H9 (cell line): ENCODE measurements at regions not wholly inside any gene's neighbourhood (a gene's known extent, or its start where the extent isn't known, plus 50 kb on each side); places are given as distances from the start of the nearest gene placed in this dataset.

Experiments used
- DNase-seq: peaks from one replicate; pipeline ENCODE4 v3.0.0-alpha.2; 2017
- H2AFZ ChIP-seq: one replicate; pipeline ENCODE4 v1.6.1; 2013; ENCODE audit warnings: mild to moderate bottlenecking, low read length, control low read depth, moderate library complexity
- H2AK5ac ChIP-seq: 2 replicates; pipeline ENCODE4 v1.6.1; 2013; ENCODE audit warnings: low read length, control low read depth, mixed read lengths; ENCODE audit not compliant: insufficient read length
- H2BK120ac ChIP-seq: one replicate; pipeline ENCODE4 v1.6.1; 2013; ENCODE audit warnings: low read depth, mild to moderate bottlenecking, low read length, control low read depth, inconsistent platforms; ENCODE audit not compliant: poor library complexity, severe bottlenecking
- H2BK12ac ChIP-seq: 2 replicates; pipeline ENCODE4 v1.6.1; 2013; ENCODE audit warnings: low read length, control low read depth, mixed read lengths, low read depth; ENCODE audit not compliant: insufficient read length
- H2BK15ac ChIP-seq: 2 replicates; pipeline ENCODE4 v1.6.1; 2013; ENCODE audit warnings: low read depth, low read length, control low read depth
- H2BK20ac ChIP-seq: one replicate; pipeline ENCODE4 v1.6.1; 2013; ENCODE audit warnings: low read depth, mild to moderate bottlenecking, low read length, control low read depth, inconsistent platforms; ENCODE audit not compliant: poor library complexity, severe bottlenecking
- H2BK5ac ChIP-seq: 2 replicates; pipeline ENCODE4 v1.6.1; 2013; ENCODE audit warnings: low read length, control low read depth, mixed read lengths; ENCODE audit not compliant: insufficient read length
- H3K14ac ChIP-seq: 2 replicates; pipeline ENCODE4 v1.6.1; 2013; ENCODE audit warnings: low read length, control low read depth; ENCODE audit not compliant: insufficient read depth
- H3K18ac ChIP-seq: 2 replicates; pipeline ENCODE4 v1.6.1; 2013; ENCODE audit warnings: low read depth, mild to moderate bottlenecking, mixed read lengths, low read length, control low read depth; ENCODE audit not compliant: insufficient read length
- H3K23ac ChIP-seq: 2 replicates; pipeline ENCODE4 v1.6.1; 2013; ENCODE audit warnings: low read length, control low read depth, mixed read lengths, low read depth; ENCODE audit not compliant: insufficient read length
- H3K23me2 ChIP-seq: 2 replicates; pipeline ENCODE4 v1.6.1; 2013; ENCODE audit warnings: low read depth, mild to moderate bottlenecking, mixed read lengths, low read length, control low read depth; ENCODE audit not compliant: insufficient read length, poor library complexity, severe bottlenecking
- H3K27ac ChIP-seq: 2 replicates; pipeline ENCODE4 v1.5.1; 2013; ENCODE audit warnings: low read length, control low read depth, mixed read lengths, low read depth; ENCODE audit not compliant: insufficient read length
- H3K27me3 ChIP-seq: 2 replicates; pipeline ENCODE4 v1.6.1; 2013; ENCODE audit warnings: low read length, control low read depth, inconsistent platforms; ENCODE audit not compliant: insufficient read depth
- H3K4ac ChIP-seq: 2 replicates; pipeline ENCODE4 v1.6.1; 2013; ENCODE audit warnings: low read depth, mild to moderate bottlenecking, control low read depth, inconsistent platforms, low read length, moderate library complexity
- H3K4me1 ChIP-seq: 2 replicates; pipeline ENCODE4 v1.6.1; 2013; ENCODE audit warnings: low read length, control low read depth, inconsistent platforms; ENCODE audit not compliant: insufficient read depth
- H3K4me2 ChIP-seq: 2 replicates; pipeline ENCODE4 v1.6.1; 2013; ENCODE audit warnings: low read length, control low read depth, mixed read lengths; ENCODE audit not compliant: insufficient read length, insufficient read depth
- H3K56ac ChIP-seq: 2 replicates; pipeline ENCODE4 v1.6.1; 2013; ENCODE audit warnings: low read depth, mild to moderate bottlenecking, mixed read lengths, low read length, control low read depth; ENCODE audit not compliant: insufficient read length
- H3K79me1 ChIP-seq: 2 replicates; pipeline ENCODE4 v1.6.1; 2013; ENCODE audit warnings: low read depth, mild to moderate bottlenecking, moderate library complexity, low read length, control low read depth, inconsistent platforms; ENCODE audit not compliant: insufficient read depth, poor library complexity, severe bottlenecking
- H3K79me2 ChIP-seq: 2 replicates; pipeline ENCODE4 v1.6.1; 2013; ENCODE audit warnings: low read length, control low read depth, inconsistent platforms; ENCODE audit not compliant: insufficient read depth
- H3K9ac ChIP-seq: 2 replicates; pipeline ENCODE4 v1.6.1; 2013; ENCODE audit warnings: low read length, control low read depth, mixed read lengths; ENCODE audit not compliant: insufficient read length; ENCODE audit errors: extremely low read depth
- H3K9me3 ChIP-seq: one replicate; pipeline ENCODE4 v1.6.1; 2013; ENCODE audit warnings: low read depth, low read length, inconsistent platforms; ENCODE audit not compliant: control insufficient read depth
- H3T11ph ChIP-seq: one replicate; pipeline ENCODE4 v1.6.1; 2013; ENCODE audit warnings: mild to moderate bottlenecking, low read length, control low read depth, inconsistent platforms
- H4K20me1 ChIP-seq: one replicate; pipeline ENCODE4 v1.6.1; 2013; ENCODE audit not compliant: control insufficient read depth, insufficient read length, insufficient read depth
- H4K5ac ChIP-seq: 2 replicates; pipeline ENCODE4 v1.6.1; 2013; ENCODE audit warnings: low read depth, mild to moderate bottlenecking, mixed read lengths, low read length, control low read depth; ENCODE audit not compliant: insufficient read length
- H4K8ac ChIP-seq: replicated peaks from 2 replicates; pipeline ENCODE4 v1.6.1; 2013; ENCODE audit warnings: low read length, control low read depth, mixed read lengths, low read depth; ENCODE audit not compliant: insufficient read length
- H4K91ac ChIP-seq: 2 replicates; pipeline ENCODE4 v1.6.1; 2013; ENCODE audit warnings: low read depth, mild to moderate bottlenecking, moderate library complexity, mixed read lengths, low read length, control low read depth; ENCODE audit not compliant: insufficient read length
- H3K27ac Mint-ChIP-seq, 3 experiments: 2 replicates in 2 of 3; 3 replicates in 1 of 3; pipeline ENCODE4 v1.8.0; 2020 to 2021; ENCODE audit warnings: mixed read lengths in 3 of 3, mild to moderate bottlenecking in 1 of 3, moderate library complexity in 1 of 3
- H3K27me3 Mint-ChIP-seq: 2 replicates; pipeline ENCODE4 v1.8.0; 2021; ENCODE audit warnings: low read depth, mild to moderate bottlenecking, moderate library complexity, mixed read lengths
- H3K36me3 Mint-ChIP-seq, 3 experiments: 2 replicates in 2 of 3; 3 replicates in 1 of 3; pipeline ENCODE4 v1.8.0; 2020 to 2021; ENCODE audit warnings: low read depth in 3 of 3, mixed read lengths in 3 of 3; ENCODE audit not compliant: insufficient read depth in 1 of 3
- H3K4me1 Mint-ChIP-seq, 2 experiments: 2 replicates each; pipeline ENCODE4 v1.8.0; 2020; ENCODE audit warnings: mixed read lengths in 2 of 2
- H3K4me3 Mint-ChIP-seq, 2 experiments: 2 replicates in 1 of 2; 3 replicates in 1 of 2; pipeline ENCODE4 v1.8.0; 2020 to 2021; ENCODE audit warnings: mild to moderate bottlenecking in 2 of 2, mixed read lengths in 2 of 2, moderate library complexity in 1 of 2
- H3K9me3 Mint-ChIP-seq, 2 experiments: 2 replicates in 1 of 2; 3 replicates in 1 of 2; pipeline ENCODE4 v1.8.0; 2020; ENCODE audit warnings: mild to moderate bottlenecking in 2 of 2, mixed read lengths in 2 of 2, moderate library complexity in 1 of 2
- CTCF ChIP-seq: fragments of 200-600 bp; sonication (generic); conservative IDR thresholded peaks from 3 replicates; pipeline ENCODE4 v1.8.0; 2021; ENCODE audit warnings: antibody characterized with exemption, mild to moderate bottlenecking
- WGBS: extraction: QIAGEN DNeasy Blood & Tissue Kit; methylation state at CpG from one replicate; pipeline ENCODE4 v1.1.7; 2013; ENCODE audit warnings: missing lambda C conversion rate, low lambda C conversion rate, mixed read lengths; ENCODE audit not compliant: insufficient read length; ENCODE audit errors: extremely low coverage; 5-methylcytosine and 5-hydroxymethylcytosine counted together

- Histone ChIP-seq H2BK20ac (no peak overlapping the region), H3K4me1 (no peaks in the 10 kb centered on the region), H3K4me2 (no peak overlapping the region), H3K79me1 (no peaks in the 10 kb centered on the region), H3T11ph (no peak overlapping the region), H2BK120ac (no peak overlapping the region), H3K18ac (no peak overlapping the region), H4K20me1 (no peaks in the 10 kb centered on the region), H3K27me3 (no peaks in the 10 kb centered on the region), H2BK15ac (no peak overlapping the region), H3K4ac (no peak overlapping the region), H4K5ac (no peak overlapping the region), H3K56ac (no peak overlapping the region), H3K14ac (no peak overlapping the region), H2BK12ac (no peak overlapping the region), H4K8ac (no peak overlapping the region), H3K79me2 (no peaks in the 10 kb centered on the region), H2BK5ac (no peak overlapping the region), H2AFZ (no peak overlapping the region), H3K23ac (no peak overlapping the region), H3K23me2 (no peaks in the 10 kb centered on the region), H4K91ac (no peak overlapping the region), H3K9me3 (no peaks in the 10 kb centered on the region), H2AK5ac (no peak overlapping the region), H3K9ac (no peak overlapping the region), H3K27ac (no peak overlapping the region)
- no peak overlapping the region for H3K27ac Mint-ChIP-seq
- DNase-seq: no peak
- no peaks in the 10 kb centered on the region for H3K27me3 Mint-ChIP-seq
- H3K9me3 Mint-ChIP-seq: no peaks in the 10 kb centered on the region
- no peak overlapping the region for H3K4me3 Mint-ChIP-seq
- no peaks in the 10 kb centered on the region; a peak in 1 of 7 replicates for H3K36me3 Mint-ChIP-seq
- peaks cover 5 to 8% of the 10 kb centered on the region in 2 experiments; a peak in 3 of 4 replicates for H3K4me1 Mint-ChIP-seq
- TF ChIP-seq CTCF: no peak
- WGBS: 100% methylated on average over 1 of the region's 3 CpGs
Measured at GRCh38 chr6:141843178-141843834, 289.4 kb upstream of the GJE1 start.
